GM23338 (cell line): ENCODE measurements at regions not wholly inside any gene's neighbourhood (a gene's known extent, or its start where the extent isn't known, plus 50 kb on each side); places are given as distances from the start of the nearest gene placed in this dataset.

Experiments
- ATAC-seq: fragments of 200-7000 bp; cut with Tn5 transposase; 3 replicates; pipeline ENCODE4 v1.9.1; 2020
- DNase-seq: peaks from one replicate; pipeline ENCODE4 v3.0.0-alpha.2; 2015; ENCODE audit warnings: low spot score
- H2AFZ ChIP-seq: fragments of 200-600 bp; sonication (generic); 2 replicates; pipeline ENCODE4 v1.8.0; 2016; ENCODE audit warnings: antibody characterized with exemption, mild to moderate bottlenecking, moderate library complexity
- H3F3A ChIP-seq: fragments of 200-600 bp; sonication (generic); replicated peaks from 2 replicates; pipeline ENCODE4 v1.8.0; 2017; ENCODE audit warnings: antibody characterized with exemption, mixed run types, low read depth
- H3K27ac ChIP-seq: fragments of 200-600 bp; sonication (generic); 2 replicates; pipeline ENCODE4 v1.6.1; 2016; ENCODE audit warnings: low read depth
- H3K27me3 ChIP-seq: fragments of 200-600 bp; sonication (generic); 2 replicates; pipeline ENCODE4 v1.8.0; 2016; ENCODE audit warnings: mild to moderate bottlenecking, mixed run types, moderate library complexity; ENCODE audit not compliant: insufficient read depth
- H3K36me3 ChIP-seq: fragments of 200-600 bp; sonication (generic); 2 replicates; pipeline ENCODE4 v1.8.0; 2016; ENCODE audit warnings: mild to moderate bottlenecking; ENCODE audit not compliant: insufficient read depth
- H3K4me1 ChIP-seq: fragments of 200-600 bp; sonication (generic); 2 replicates; pipeline ENCODE4 v1.8.0; 2016; ENCODE audit warnings: mild to moderate bottlenecking, moderate library complexity; ENCODE audit not compliant: insufficient read depth
- H3K4me2 ChIP-seq: fragments of 200-600 bp; sonication (generic); 2 replicates; pipeline ENCODE4 v1.7.1; 2017; ENCODE audit warnings: mixed run types
- H3K4me3 ChIP-seq: fragments of 200-600 bp; sonication (generic); 2 replicates; pipeline ENCODE4 v1.6.1; 2016; ENCODE audit warnings: mixed run types
- H3K79me2 ChIP-seq: fragments of 200-600 bp; sonication (generic); replicated peaks from 2 replicates; pipeline ENCODE4 v1.8.0; 2017; ENCODE audit warnings: mild to moderate bottlenecking; ENCODE audit not compliant: insufficient read depth
- H3K9me2 ChIP-seq: fragments of 200-600 bp; sonication (generic); 2 replicates; pipeline ENCODE4 v1.8.0; 2017; ENCODE audit not compliant: insufficient read depth
- H4K20me1 ChIP-seq: fragments of 200-600 bp; sonication (generic); replicated peaks from 2 replicates; pipeline ENCODE4 v1.8.0; 2017; ENCODE audit warnings: mild to moderate bottlenecking; ENCODE audit not compliant: insufficient read depth
- H3K27ac Mint-ChIP-seq: 2 replicates; pipeline ENCODE4 v1.8.0; 2020; ENCODE audit warnings: inconsistent platforms, mild to moderate bottlenecking, moderate library complexity, mixed read lengths
- H3K27me3 Mint-ChIP-seq: 3 replicates; pipeline ENCODE4 v1.8.0; 2022; ENCODE audit warnings: low read depth, mild to moderate bottlenecking, moderate library complexity, mixed read lengths, inconsistent platforms; ENCODE audit not compliant: insufficient read depth, poor library complexity
- H3K36me3 Mint-ChIP-seq: 3 replicates; pipeline ENCODE4 v1.8.0; 2021; ENCODE audit warnings: low read depth, mild to moderate bottlenecking, inconsistent platforms, moderate library complexity, mixed read lengths
- H3K4me1 Mint-ChIP-seq: 3 replicates; pipeline ENCODE4 v1.8.0; 2020; ENCODE audit warnings: mild to moderate bottlenecking, inconsistent platforms, mixed read lengths
- H3K4me3 Mint-ChIP-seq: 3 replicates; pipeline ENCODE4 v1.8.0; 2021; ENCODE audit warnings: moderate library complexity, mild to moderate bottlenecking, inconsistent platforms, mixed read lengths
- H3K9me3 Mint-ChIP-seq: 3 replicates; pipeline ENCODE4 v1.8.0; 2020; ENCODE audit warnings: moderate library complexity, mild to moderate bottlenecking, inconsistent platforms, mixed read lengths
- CREB1 ChIP-seq: fragments of 250-450 bp; sonication (Bioruptor Pico); IDR thresholded peaks from 2 replicates; pipeline ENCODE4 v1.5.0; 2020; ENCODE audit warnings: low read depth, mild to moderate bottlenecking, moderate library complexity
- EZH2 ChIP-seq: fragments of 200-600 bp; sonication (generic); IDR thresholded peaks from one replicate; pipeline ENCODE4 v1.8.0; 2017; ENCODE audit warnings: antibody characterized with exemption, mild to moderate bottlenecking, low read depth; ENCODE audit not compliant: unreplicated experiment
- EZH2phosphoT487 ChIP-seq: fragments of 200-600 bp; sonication (generic); IDR thresholded peaks from one replicate; pipeline ENCODE4 v1.8.1; 2018; ENCODE audit warnings: antibody characterized with exemption; ENCODE audit not compliant: unreplicated experiment
- JUNB ChIP-seq: IDR thresholded peaks from one replicate; pipeline ENCODE4 v1.6.1; 2016; ENCODE audit warnings: antibody characterized with exemption; ENCODE audit not compliant: unreplicated experiment
- NANOG ChIP-seq: IDR thresholded peaks from 2 replicates; pipeline ENCODE4 v1.6.1; 2016; ENCODE audit warnings: antibody characterized with exemption, borderline replicate concordance
- POLR2AphosphoS5 ChIP-seq: IDR thresholded peaks from 2 replicates; pipeline ENCODE4 v1.6.1; 2016; ENCODE audit warnings: antibody characterized with exemption, low read depth
- STAT1 ChIP-seq: IDR thresholded peaks from one replicate; pipeline ENCODE4 v1.6.1; 2016; ENCODE audit warnings: antibody characterized with exemption; ENCODE audit not compliant: unreplicated experiment
- ZNF114 ChIP-seq: fragments of 250-450 bp; sonication (Bioruptor Pico); IDR thresholded peaks from 2 replicates; pipeline ENCODE4 v1.5.0; 2020; ENCODE audit warnings: mild to moderate bottlenecking, moderate library complexity
- TF ChIP-seq, protein P1 (sequence below): IDR thresholded peaks from one replicate; pipeline ENCODE4 v1.6.1; 2018; ENCODE audit warnings: antibody characterized with exemption; ENCODE audit not compliant: unreplicated experiment
- TF ChIP-seq, protein P2 (sequence below): fragments of 250-450 bp; sonication (Bioruptor Pico); IDR thresholded peaks from 2 replicates; pipeline ENCODE4 v1.5.0; 2020; ENCODE audit warnings: mild to moderate bottlenecking, moderate library complexity
- TF ChIP-seq, protein P3 (sequence below): IDR thresholded peaks from 2 replicates; pipeline ENCODE4 v1.6.1; 2016; ENCODE audit warnings: antibody characterized with exemption
- TF ChIP-seq, protein P4 (sequence below), 2 experiments: fragments of 200-600 bp in 1 of 2; sonication (generic) in 1 of 2; conservative IDR thresholded peaks; 2 replicates each; pipeline versions ENCODE4 v1.5.1 to v1.6.1; 2016 to 2017; ENCODE audit warnings: antibody characterized with exemption in 2 of 2, low read depth in 2 of 2, mild to moderate bottlenecking in 2 of 2, moderate library complexity in 1 of 2

- H4K20me1 ChIP-seq: no peaks in the 10 kb centered on the region
- no peaks in the 10 kb centered on the region for H3K36me3 Mint-ChIP-seq
- H3K4me3 ChIP-seq: no peak overlapping the region
- H3K9me3 Mint-ChIP-seq: no peaks in the 10 kb centered on the region
- H3F3A ChIP-seq: no peaks in the 10 kb centered on the region
- peaks cover 5% of the 10 kb centered on the region for H3K4me1 ChIP-seq
- H3K27me3 ChIP-seq: no peaks in the 10 kb centered on the region
- H3K79me2 ChIP-seq: no peaks in the 10 kb centered on the region
- H2AFZ ChIP-seq: no peak overlapping the region
- no peak for ATAC-seq
- peaks cover 6% of the 10 kb centered on the region for H3K27me3 Mint-ChIP-seq
- no peak overlapping the region for H3K4me3 Mint-ChIP-seq
- peaks cover 10% of the 10 kb centered on the region; the same call in 2 of the 3 replicates for H3K4me1 Mint-ChIP-seq
- H3K36me3 ChIP-seq: no peaks in the 10 kb centered on the region
- no peak overlapping the region for H3K4me2 ChIP-seq
- no peak overlapping the region for H3K27ac ChIP-seq
- TF ChIP-seq, protein P1, sequence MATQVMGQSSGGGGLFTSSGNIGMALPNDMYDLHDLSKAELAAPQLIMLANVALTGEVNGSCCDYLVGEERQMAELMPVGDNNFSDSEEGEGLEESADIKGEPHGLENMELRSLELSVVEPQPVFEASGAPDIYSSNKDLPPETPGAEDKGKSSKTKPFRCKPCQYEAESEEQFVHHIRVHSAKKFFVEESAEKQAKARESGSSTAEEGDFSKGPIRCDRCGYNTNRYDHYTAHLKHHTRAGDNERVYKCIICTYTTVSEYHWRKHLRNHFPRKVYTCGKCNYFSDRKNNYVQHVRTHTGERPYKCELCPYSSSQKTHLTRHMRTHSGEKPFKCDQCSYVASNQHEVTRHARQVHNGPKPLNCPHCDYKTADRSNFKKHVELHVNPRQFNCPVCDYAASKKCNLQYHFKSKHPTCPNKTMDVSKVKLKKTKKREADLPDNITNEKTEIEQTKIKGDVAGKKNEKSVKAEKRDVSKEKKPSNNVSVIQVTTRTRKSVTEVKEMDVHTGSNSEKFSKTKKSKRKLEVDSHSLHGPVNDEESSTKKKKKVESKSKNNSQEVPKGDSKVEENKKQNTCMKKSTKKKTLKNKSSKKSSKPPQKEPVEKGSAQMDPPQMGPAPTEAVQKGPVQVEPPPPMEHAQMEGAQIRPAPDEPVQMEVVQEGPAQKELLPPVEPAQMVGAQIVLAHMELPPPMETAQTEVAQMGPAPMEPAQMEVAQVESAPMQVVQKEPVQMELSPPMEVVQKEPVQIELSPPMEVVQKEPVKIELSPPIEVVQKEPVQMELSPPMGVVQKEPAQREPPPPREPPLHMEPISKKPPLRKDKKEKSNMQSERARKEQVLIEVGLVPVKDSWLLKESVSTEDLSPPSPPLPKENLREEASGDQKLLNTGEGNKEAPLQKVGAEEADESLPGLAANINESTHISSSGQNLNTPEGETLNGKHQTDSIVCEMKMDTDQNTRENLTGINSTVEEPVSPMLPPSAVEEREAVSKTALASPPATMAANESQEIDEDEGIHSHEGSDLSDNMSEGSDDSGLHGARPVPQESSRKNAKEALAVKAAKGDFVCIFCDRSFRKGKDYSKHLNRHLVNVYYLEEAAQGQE: no peak
- TF ChIP-seq STAT1 (no peak), ZNF114 (CRISPR knock-in tag) (no peak), EZH2phosphoT487 (no peak), JUNB (no peak), POLR2AphosphoS5 (no peak), CREB1 (CRISPR knock-in tag) (no peak), NANOG (no peak), EZH2 (no peak)
- TF ChIP-seq, protein P2, sequence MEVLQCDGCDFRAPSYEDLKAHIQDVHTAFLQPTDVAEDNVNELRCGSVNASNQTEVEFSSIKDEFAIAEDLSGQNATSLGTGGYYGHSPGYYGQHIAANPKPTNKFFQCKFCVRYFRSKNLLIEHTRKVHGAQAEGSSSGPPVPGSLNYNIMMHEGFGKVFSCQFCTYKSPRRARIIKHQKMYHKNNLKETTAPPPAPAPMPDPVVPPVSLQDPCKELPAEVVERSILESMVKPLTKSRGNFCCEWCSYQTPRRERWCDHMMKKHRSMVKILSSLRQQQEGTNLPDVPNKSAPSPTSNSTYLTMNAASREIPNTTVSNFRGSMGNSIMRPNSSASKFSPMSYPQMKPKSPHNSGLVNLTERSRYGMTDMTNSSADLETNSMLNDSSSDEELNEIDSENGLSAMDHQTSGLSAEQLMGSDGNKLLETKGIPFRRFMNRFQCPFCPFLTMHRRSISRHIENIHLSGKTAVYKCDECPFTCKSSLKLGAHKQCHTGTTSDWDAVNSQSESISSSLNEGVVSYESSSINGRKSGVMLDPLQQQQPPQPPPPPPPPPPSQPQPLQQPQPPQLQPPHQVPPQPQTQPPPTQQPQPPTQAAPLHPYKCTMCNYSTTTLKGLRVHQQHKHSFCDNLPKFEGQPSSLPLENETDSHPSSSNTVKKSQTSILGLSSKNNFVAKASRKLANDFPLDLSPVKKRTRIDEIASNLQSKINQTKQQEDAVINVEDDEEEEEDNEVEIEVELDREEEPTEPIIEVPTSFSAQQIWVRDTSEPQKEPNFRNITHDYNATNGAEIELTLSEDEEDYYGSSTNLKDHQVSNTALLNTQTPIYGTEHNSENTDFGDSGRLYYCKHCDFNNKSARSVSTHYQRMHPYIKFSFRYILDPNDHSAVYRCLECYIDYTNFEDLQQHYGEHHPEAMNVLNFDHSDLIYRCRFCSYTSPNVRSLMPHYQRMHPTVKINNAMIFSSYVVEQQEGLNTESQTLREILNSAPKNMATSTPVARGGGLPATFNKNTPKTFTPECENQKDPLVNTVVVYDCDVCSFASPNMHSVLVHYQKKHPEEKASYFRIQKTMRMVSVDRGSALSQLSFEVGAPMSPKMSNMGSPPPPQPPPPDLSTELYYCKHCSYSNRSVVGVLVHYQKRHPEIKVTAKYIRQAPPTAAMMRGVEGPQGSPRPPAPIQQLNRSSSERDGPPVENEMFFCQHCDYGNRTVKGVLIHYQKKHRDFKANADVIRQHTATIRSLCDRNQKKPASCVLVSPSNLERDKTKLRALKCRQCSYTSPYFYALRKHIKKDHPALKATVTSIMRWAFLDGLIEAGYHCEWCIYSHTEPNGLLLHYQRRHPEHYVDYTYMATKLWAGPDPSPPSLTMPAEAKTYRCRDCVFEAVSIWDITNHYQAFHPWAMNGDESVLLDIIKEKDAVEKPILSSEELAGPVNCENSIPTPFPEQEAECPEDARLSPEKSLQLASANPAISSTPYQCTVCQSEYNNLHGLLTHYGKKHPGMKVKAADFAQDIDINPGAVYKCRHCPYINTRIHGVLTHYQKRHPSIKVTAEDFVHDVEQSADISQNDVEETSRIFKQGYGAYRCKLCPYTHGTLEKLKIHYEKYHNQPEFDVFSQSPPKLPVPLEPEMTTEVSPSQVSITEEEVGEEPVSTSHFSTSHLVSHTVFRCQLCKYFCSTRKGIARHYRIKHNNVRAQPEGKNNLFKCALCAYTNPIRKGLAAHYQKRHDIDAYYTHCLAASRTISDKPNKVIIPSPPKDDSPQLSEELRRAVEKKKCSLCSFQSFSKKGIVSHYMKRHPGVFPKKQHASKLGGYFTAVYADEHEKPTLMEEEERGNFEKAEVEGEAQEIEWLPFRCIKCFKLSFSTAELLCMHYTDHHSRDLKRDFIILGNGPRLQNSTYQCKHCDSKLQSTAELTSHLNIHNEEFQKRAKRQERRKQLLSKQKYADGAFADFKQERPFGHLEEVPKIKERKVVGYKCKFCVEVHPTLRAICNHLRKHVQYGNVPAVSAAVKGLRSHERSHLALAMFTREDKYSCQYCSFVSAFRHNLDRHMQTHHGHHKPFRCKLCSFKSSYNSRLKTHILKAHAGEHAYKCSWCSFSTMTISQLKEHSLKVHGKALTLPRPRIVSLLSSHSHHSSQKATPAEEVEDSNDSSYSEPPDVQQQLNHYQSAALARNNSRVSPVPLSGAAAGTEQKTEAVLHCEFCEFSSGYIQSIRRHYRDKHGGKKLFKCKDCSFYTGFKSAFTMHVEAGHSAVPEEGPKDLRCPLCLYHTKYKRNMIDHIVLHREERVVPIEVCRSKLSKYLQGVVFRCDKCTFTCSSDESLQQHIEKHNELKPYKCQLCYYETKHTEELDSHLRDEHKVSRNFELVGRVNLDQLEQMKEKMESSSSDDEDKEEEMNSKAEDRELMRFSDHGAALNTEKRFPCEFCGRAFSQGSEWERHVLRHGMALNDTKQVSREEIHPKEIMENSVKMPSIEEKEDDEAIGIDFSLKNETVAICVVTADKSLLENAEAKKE (CRISPR knock-in tag): no peak
- TF ChIP-seq, protein P3, sequence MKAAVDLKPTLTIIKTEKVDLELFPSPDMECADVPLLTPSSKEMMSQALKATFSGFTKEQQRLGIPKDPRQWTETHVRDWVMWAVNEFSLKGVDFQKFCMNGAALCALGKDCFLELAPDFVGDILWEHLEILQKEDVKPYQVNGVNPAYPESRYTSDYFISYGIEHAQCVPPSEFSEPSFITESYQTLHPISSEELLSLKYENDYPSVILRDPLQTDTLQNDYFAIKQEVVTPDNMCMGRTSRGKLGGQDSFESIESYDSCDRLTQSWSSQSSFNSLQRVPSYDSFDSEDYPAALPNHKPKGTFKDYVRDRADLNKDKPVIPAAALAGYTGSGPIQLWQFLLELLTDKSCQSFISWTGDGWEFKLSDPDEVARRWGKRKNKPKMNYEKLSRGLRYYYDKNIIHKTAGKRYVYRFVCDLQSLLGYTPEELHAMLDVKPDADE: no peak
- TF ChIP-seq, protein P4, sequence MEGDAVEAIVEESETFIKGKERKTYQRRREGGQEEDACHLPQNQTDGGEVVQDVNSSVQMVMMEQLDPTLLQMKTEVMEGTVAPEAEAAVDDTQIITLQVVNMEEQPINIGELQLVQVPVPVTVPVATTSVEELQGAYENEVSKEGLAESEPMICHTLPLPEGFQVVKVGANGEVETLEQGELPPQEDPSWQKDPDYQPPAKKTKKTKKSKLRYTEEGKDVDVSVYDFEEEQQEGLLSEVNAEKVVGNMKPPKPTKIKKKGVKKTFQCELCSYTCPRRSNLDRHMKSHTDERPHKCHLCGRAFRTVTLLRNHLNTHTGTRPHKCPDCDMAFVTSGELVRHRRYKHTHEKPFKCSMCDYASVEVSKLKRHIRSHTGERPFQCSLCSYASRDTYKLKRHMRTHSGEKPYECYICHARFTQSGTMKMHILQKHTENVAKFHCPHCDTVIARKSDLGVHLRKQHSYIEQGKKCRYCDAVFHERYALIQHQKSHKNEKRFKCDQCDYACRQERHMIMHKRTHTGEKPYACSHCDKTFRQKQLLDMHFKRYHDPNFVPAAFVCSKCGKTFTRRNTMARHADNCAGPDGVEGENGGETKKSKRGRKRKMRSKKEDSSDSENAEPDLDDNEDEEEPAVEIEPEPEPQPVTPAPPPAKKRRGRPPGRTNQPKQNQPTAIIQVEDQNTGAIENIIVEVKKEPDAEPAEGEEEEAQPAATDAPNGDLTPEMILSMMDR (conservative IDR thresholded peaks at IDR 0.05; ENCODE audit: low read depth in 2 of 2): no peak
- DNase-seq: no peak
- no peaks in the 10 kb centered on the region for H3K9me2 ChIP-seq
- H3K27ac Mint-ChIP-seq: no peak overlapping the region
Measured at GRCh38 chr19:28319227-28319626, 893.7 kb downstream of the UQCRFS1 start.
